ENCODE measurements at regions not wholly inside any gene's neighbourhood (a gene's known extent, or its start where the extent isn't known, plus 50 kb on each side); places are given as distances from the start of the nearest gene placed in this dataset.

DNA sequence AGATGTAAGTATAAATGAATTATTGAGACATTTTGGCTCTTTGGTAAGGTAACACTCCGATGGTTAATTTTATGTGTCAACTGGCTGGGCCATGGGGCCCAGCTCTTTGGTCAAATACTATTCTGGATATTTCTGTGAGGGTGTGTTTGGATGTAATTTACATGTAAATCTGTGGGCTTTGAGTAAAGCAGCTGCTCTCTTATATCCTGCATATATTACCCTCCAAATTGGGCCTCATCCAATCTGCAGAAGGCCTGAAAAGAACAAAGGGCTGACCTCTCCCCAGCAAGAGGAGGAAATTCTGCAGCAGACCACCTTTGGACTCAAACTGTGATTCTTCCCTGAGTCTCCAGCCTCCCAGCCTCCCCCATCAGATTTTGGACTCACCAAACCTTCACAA is 464.1 kb downstream of the PLCL1 start:
- TF ChIP-seq RAD21 (IDR thresholded peaks at IDR 0.05): no peak
- TF ChIP-seq, protein P1, sequence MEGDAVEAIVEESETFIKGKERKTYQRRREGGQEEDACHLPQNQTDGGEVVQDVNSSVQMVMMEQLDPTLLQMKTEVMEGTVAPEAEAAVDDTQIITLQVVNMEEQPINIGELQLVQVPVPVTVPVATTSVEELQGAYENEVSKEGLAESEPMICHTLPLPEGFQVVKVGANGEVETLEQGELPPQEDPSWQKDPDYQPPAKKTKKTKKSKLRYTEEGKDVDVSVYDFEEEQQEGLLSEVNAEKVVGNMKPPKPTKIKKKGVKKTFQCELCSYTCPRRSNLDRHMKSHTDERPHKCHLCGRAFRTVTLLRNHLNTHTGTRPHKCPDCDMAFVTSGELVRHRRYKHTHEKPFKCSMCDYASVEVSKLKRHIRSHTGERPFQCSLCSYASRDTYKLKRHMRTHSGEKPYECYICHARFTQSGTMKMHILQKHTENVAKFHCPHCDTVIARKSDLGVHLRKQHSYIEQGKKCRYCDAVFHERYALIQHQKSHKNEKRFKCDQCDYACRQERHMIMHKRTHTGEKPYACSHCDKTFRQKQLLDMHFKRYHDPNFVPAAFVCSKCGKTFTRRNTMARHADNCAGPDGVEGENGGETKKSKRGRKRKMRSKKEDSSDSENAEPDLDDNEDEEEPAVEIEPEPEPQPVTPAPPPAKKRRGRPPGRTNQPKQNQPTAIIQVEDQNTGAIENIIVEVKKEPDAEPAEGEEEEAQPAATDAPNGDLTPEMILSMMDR (IDR thresholded peaks at IDR 0.05; ENCODE audit: low read depth, low read length, missing input control): no peak
- TF ChIP-seq, protein P2, sequence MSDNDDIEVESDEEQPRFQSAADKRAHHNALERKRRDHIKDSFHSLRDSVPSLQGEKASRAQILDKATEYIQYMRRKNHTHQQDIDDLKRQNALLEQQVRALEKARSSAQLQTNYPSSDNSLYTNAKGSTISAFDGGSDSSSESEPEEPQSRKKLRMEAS (IDR thresholded peaks at IDR 0.05): no peak
- no peak for TF ChIP-seq TAF1 (conservative IDR thresholded peaks at IDR 0.05)
- TF ChIP-seq, protein P3, sequence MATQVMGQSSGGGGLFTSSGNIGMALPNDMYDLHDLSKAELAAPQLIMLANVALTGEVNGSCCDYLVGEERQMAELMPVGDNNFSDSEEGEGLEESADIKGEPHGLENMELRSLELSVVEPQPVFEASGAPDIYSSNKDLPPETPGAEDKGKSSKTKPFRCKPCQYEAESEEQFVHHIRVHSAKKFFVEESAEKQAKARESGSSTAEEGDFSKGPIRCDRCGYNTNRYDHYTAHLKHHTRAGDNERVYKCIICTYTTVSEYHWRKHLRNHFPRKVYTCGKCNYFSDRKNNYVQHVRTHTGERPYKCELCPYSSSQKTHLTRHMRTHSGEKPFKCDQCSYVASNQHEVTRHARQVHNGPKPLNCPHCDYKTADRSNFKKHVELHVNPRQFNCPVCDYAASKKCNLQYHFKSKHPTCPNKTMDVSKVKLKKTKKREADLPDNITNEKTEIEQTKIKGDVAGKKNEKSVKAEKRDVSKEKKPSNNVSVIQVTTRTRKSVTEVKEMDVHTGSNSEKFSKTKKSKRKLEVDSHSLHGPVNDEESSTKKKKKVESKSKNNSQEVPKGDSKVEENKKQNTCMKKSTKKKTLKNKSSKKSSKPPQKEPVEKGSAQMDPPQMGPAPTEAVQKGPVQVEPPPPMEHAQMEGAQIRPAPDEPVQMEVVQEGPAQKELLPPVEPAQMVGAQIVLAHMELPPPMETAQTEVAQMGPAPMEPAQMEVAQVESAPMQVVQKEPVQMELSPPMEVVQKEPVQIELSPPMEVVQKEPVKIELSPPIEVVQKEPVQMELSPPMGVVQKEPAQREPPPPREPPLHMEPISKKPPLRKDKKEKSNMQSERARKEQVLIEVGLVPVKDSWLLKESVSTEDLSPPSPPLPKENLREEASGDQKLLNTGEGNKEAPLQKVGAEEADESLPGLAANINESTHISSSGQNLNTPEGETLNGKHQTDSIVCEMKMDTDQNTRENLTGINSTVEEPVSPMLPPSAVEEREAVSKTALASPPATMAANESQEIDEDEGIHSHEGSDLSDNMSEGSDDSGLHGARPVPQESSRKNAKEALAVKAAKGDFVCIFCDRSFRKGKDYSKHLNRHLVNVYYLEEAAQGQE (IDR thresholded peaks at IDR 0.05): no peak
- TF ChIP-seq RXRA (IDR thresholded peaks at IDR 0.05): no peak
- no peak for TF ChIP-seq FOXA1 (IDR thresholded peaks at IDR 0.05)
- no peak for TF ChIP-seq SP1 (IDR thresholded peaks at IDR 0.05)
- no peak for TF ChIP-seq YY1 (IDR thresholded peaks at IDR 0.05)
- TF ChIP-seq HNF4A (conservative IDR thresholded peaks at IDR 0.05): no peak
- TF ChIP-seq EGR1 (IDR thresholded peaks at IDR 0.05; ENCODE audit: low read depth in 2 of 2): no peak
- no peak for TF ChIP-seq GABPA (IDR thresholded peaks at IDR 0.05 in 1 of 2, conservative IDR thresholded peaks at IDR 0.05 in 1 of 2)
- no peak for TF ChIP-seq JUND (IDR thresholded peaks at IDR 0.05)

Data from liver (tissue), 3 donors.